ENCODE measurements at regions not wholly inside any gene's neighbourhood (a gene's known extent, or its start where the extent isn't known, plus 50 kb on each side); places are given as distances from the start of the nearest gene placed in this dataset.

DNA sequence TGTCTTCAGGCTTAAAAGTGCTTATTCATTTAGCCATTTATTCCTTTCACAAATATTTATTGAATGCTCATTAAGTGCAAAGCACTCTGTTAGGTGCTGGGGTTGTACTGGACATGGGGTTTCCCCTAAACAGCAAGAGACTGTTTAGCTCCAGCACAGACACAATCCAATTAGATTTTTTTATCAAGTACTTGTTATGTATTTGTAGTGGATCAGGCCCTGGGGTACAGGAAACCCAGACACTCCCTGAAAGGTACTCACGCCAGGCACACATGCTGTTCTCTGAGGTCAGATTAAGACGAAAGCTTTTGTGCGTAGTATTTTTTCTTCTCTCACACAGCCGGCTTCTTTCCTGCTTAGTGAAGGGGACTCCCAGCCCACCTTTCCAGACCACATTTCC is 218.1 kb upstream of the PLET1 start:
- intact Hi-C loops (cut with micrococcal nuclease), result no loop called here
- DNase-seq, result no peak
- Histone ChIP-seq H3K4me3 (no peak overlapping the region), H3K36me3 (no peaks in the 10 kb centered on the region), H3K27ac (replicated peaks) (no peak overlapping the region), H3K9me3 (replicated peaks) (peaks cover 5% of the 10 kb centered on the region), H3K4me1 (no peaks in the 10 kb centered on the region), H3K27me3 (ENCODE audit: low read depth) (peaks cover 14% of the 10 kb centered on the region)
- TF ChIP-seq, protein P1, sequence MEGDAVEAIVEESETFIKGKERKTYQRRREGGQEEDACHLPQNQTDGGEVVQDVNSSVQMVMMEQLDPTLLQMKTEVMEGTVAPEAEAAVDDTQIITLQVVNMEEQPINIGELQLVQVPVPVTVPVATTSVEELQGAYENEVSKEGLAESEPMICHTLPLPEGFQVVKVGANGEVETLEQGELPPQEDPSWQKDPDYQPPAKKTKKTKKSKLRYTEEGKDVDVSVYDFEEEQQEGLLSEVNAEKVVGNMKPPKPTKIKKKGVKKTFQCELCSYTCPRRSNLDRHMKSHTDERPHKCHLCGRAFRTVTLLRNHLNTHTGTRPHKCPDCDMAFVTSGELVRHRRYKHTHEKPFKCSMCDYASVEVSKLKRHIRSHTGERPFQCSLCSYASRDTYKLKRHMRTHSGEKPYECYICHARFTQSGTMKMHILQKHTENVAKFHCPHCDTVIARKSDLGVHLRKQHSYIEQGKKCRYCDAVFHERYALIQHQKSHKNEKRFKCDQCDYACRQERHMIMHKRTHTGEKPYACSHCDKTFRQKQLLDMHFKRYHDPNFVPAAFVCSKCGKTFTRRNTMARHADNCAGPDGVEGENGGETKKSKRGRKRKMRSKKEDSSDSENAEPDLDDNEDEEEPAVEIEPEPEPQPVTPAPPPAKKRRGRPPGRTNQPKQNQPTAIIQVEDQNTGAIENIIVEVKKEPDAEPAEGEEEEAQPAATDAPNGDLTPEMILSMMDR (IDR thresholded peaks at IDR 0.05; ENCODE audit: borderline replicate concordance), result no peak

DNA sequence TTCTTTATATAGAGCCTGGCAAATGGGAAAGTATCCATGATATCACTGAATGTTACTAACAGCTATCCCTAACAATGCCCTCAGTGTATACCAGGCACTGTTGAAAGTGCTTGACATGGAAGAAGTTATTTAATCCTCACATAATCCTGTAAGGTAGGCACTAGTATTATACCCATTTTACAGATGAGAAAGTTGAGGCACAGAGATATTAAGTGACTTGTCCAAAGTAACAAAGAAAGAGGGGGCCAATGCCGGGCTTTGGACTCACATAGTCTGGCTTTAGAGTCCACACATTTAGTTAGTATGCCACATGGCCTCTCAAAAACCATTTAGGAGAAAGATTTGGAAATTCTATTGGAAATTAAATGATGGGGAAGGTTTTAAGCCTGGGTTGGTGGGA is 220.8 kb upstream of the PLET1 start:
- Histone ChIP-seq H3K27ac (replicated peaks) (no peak overlapping the region), H3K36me3 (no peaks in the 10 kb centered on the region), H3K9me3 (replicated peaks) (peaks cover 11% of the 10 kb centered on the region), H3K4me3 (no peak overlapping the region), H3K4me1 (no peaks in the 10 kb centered on the region), H3K27me3 (ENCODE audit: low read depth) (peaks cover 14% of the 10 kb centered on the region)
- TF ChIP-seq, protein P1 (IDR thresholded peaks at IDR 0.05; ENCODE audit: borderline replicate concordance), result no peak
- DNase-seq, result no peak
- intact Hi-C loops (cut with micrococcal nuclease), result no loop called here

DNA sequence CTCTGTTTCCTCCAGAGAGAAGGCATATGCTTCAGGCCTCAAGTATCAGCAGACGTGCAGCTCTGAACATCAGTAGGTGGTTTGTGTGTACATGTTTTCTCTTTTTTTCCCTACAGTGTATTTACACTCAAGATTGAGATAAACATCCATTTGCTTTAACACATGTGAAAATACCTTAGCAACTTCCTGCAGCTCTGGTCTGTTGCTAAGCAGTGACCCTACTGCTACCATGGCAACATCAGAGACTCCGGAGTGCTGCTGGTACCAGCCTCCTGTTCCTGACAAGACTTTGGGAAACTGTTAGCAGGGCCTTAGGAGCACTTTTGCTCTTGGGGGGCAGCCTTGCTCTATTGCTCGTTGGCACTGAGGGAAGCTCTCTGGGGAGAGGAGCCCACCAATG is 221.2 kb upstream of the PLET1 start:
- DNase-seq, result no peak
- H3K4me3 ChIP-seq, result no peak overlapping the region
- intact Hi-C loops (cut with micrococcal nuclease), result no loop called here
- no peaks in the 10 kb centered on the region for H3K36me3 ChIP-seq
- no peak overlapping the region for H3K27ac ChIP-seq (replicated peaks)
- peaks cover 11% of the 10 kb centered on the region for H3K9me3 ChIP-seq (replicated peaks)
- TF ChIP-seq, protein P1 (IDR thresholded peaks at IDR 0.05; ENCODE audit: borderline replicate concordance), result no peak
- H3K27me3 ChIP-seq (ENCODE audit: low read depth), result peaks cover 17% of the 10 kb centered on the region
- no peaks in the 10 kb centered on the region for H3K4me1 ChIP-seq

DNA sequence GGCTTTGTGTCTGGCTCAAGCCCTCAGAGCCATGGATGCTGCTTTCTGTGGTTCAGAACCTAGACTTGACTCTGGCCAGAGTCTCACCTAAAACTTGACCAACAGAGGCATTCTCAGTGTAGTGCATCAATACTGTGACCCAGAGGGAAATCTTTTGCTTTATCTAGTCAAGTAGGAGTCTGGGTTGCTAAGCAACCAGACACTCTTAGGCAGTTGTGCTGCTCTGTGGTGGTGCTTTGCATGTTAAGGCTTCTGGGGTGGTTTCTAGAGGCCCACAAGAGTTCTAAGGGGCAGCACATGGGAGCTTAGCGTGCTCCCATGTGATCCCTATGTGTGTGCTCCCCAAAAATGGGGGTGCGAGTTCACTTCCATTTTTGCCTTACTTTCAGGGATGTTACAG is 224.6 kb upstream of the PLET1 start:
- Histone ChIP-seq H3K27me3 (ENCODE audit: low read depth) (peaks cover 11% of the 10 kb centered on the region), H3K9me3 (replicated peaks) (peaks cover 11% of the 10 kb centered on the region), H3K36me3 (no peaks in the 10 kb centered on the region), H3K4me3 (no peak overlapping the region), H3K4me1 (no peaks in the 10 kb centered on the region), H3K27ac (replicated peaks) (no peak overlapping the region)
- TF ChIP-seq, protein P1 (IDR thresholded peaks at IDR 0.05; ENCODE audit: borderline replicate concordance), result no peak
- no peak for DNase-seq
- intact Hi-C loops (cut with micrococcal nuclease), result no loop called here

DNA sequence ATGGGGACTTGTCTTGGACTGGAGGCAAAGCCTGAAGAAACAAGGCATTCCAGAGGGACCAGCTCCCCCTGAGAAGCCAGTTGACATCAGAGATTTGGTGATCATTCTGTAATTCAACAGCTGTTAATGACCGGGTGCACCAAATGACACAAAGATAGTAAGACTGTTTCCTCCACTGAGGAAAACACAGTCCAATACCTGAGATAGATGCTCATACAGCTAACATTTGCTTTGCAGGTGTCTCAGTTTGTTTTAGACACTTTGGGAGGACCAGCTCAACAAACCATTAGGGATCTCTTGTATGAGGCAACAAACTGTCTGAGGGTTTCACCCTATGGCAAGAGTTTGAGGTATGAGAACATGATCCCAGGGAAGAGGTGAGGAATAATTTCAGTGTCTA is 237.2 kb upstream of the PLET1 start:
- H3K27ac ChIP-seq (replicated peaks), result no peak overlapping the region
- H3K27me3 ChIP-seq (ENCODE audit: low read depth), result no peaks in the 10 kb centered on the region
- intact Hi-C loops (cut with micrococcal nuclease), result no loop called here
- no peaks in the 10 kb centered on the region for H3K9me3 ChIP-seq (replicated peaks)
- no peaks in the 10 kb centered on the region for H3K4me1 ChIP-seq
- no peak overlapping the region for H3K4me3 ChIP-seq
- no peaks in the 10 kb centered on the region for H3K36me3 ChIP-seq
- DNase-seq, result no peak
- TF ChIP-seq, protein P1 (IDR thresholded peaks at IDR 0.05; ENCODE audit: borderline replicate concordance), result no peak

DNA sequence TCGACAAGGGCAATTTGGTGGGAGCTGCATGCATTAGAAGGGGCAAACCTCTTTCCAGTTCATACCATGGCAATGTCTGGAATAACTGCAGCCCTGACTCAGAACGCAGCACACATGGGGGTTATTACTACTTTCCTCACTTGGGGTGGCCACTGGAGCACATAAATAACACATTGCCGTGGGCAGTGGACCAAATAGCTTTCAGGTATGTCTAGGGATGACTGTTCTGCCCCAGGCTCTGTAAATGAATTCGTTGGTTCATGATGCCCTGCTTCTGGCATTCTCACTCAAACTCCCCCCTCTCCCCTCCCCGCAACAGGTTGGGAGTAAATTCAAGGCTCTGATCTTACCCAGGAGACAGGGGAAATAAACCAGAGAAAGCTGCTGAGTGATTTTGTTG is 238.0 kb upstream of the PLET1 start:
- no peaks in the 10 kb centered on the region for H3K27me3 ChIP-seq (ENCODE audit: low read depth)
- intact Hi-C loops (cut with micrococcal nuclease), result no loop called here
- TF ChIP-seq, protein P1 (IDR thresholded peaks at IDR 0.05; ENCODE audit: borderline replicate concordance), result no peak
- H3K4me1 ChIP-seq, result no peaks in the 10 kb centered on the region
- no peak for DNase-seq
- no peak overlapping the region for H3K27ac ChIP-seq (replicated peaks)
- no peaks in the 10 kb centered on the region for H3K9me3 ChIP-seq (replicated peaks)
- no peaks in the 10 kb centered on the region for H3K36me3 ChIP-seq
- H3K4me3 ChIP-seq, result no peak overlapping the region
